Right atrium auricular region (tissue), 2 donors: ENCODE measurements at regions not wholly inside any gene's neighbourhood (a gene's known extent, or its start where the extent isn't known, plus 50 kb on each side); places are given as distances from the start of the nearest gene placed in this dataset.

ENCODE experiments used
- DNase-seq: peaks from one replicate; pipeline ENCODE4 v3.0.0-alpha.2; 2019; ENCODE audit warnings: low spot score
- H3K27ac ChIP-seq, 2 donors: fragments of 200-600 bp; sonication (generic); 1 replicate in 1 of 2; 2 replicates in 1 of 2; pipeline ENCODE4 v1.5.1; 2016 to 2019
- H3K27me3 ChIP-seq, 2 donors: fragments of 200-600 bp; sonication (generic); one replicate each; pipeline versions ENCODE4 v1.5.1 to v1.6.0; 2017 to 2019
- H3K36me3 ChIP-seq: fragments of 200-600 bp; sonication (generic); one replicate; pipeline ENCODE4 v1.5.1; 2016
- H3K4me1 ChIP-seq, 2 donors: fragments of 200-600 bp; sonication (generic); one replicate each; pipeline versions ENCODE4 v1.5.1 to v1.6.0; 2017 to 2019
- H3K4me3 ChIP-seq, 2 donors: fragments of 200-600 bp; sonication (generic); 1 replicate in 1 of 2; 2 replicates in 1 of 2; pipeline ENCODE4 v1.5.1; 2017 to 2019; ENCODE audit warnings: mild to moderate bottlenecking in 1 of 2, moderate library complexity in 1 of 2
- H3K9me3 ChIP-seq, 2 donors: fragments of 200-600 bp; sonication (generic); one replicate each; pipeline ENCODE4 v1.5.1; 2019
- TF ChIP-seq, protein P1 (sequence below), 2 donors: fragments of 200-600 bp; sonication (generic); IDR thresholded peaks; one replicate each; pipeline ENCODE4 v1.5.1; 2019; ENCODE audit warnings: antibody characterized with exemption in 2 of 2

DNA sequence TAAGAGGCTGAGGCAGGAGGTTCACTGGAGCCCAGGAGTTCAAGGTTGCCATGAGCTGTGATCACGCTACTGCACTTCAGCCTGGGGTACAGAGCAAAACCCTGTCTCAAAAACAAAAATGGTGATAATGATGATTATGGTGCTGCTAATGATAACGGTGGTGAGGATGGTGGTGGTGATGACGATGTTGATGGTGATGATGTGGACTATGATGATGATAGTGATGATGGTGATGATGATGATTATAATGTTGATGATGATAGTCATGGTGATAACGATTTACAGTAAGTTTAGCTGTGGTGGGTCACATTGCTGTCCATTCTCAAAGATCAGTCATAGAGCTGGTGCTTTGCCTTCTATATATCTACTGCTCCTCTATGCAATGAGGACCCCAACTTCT lies 1340.6 kb downstream of the UQCRFS1 start:
- H3K27ac ChIP-seq: no peak overlapping the region
- no peak for DNase-seq
- H3K9me3 ChIP-seq: no peaks in the 10 kb centered on the region
- H3K36me3 ChIP-seq: no peaks in the 10 kb centered on the region
- TF ChIP-seq, protein P1, sequence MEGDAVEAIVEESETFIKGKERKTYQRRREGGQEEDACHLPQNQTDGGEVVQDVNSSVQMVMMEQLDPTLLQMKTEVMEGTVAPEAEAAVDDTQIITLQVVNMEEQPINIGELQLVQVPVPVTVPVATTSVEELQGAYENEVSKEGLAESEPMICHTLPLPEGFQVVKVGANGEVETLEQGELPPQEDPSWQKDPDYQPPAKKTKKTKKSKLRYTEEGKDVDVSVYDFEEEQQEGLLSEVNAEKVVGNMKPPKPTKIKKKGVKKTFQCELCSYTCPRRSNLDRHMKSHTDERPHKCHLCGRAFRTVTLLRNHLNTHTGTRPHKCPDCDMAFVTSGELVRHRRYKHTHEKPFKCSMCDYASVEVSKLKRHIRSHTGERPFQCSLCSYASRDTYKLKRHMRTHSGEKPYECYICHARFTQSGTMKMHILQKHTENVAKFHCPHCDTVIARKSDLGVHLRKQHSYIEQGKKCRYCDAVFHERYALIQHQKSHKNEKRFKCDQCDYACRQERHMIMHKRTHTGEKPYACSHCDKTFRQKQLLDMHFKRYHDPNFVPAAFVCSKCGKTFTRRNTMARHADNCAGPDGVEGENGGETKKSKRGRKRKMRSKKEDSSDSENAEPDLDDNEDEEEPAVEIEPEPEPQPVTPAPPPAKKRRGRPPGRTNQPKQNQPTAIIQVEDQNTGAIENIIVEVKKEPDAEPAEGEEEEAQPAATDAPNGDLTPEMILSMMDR (IDR thresholded peaks at IDR 0.05): no peak
- no peaks in the 10 kb centered on the region for H3K4me1 ChIP-seq
- H3K27me3 ChIP-seq: no peaks in the 10 kb centered on the region
- H3K4me3 ChIP-seq: no peak overlapping the region

DNA sequence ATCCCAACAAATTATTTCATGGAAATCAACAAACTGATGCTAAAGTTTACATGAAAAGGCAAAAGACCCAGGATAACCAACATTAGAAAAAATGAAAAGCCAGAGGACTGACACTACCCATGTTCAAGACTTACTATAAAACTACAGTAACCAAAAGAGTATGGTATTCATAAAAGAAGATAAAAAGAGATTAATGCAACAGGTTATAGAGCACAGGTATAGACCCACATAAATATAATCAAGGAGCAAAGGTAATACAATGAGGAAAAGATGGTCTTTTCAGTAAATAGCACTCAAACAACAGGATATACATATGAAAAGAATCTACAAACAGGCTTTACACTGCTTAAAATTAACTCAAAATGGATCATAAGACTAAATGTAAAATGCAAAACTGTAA lies 1342.7 kb downstream of the UQCRFS1 start:
- TF ChIP-seq, protein P1 (IDR thresholded peaks at IDR 0.05): no peak
- Histone ChIP-seq H3K27ac (no peak overlapping the region), H3K27me3 (no peaks in the 10 kb centered on the region), H3K36me3 (no peaks in the 10 kb centered on the region), H3K4me1 (no peaks in the 10 kb centered on the region), H3K9me3 (no peaks in the 10 kb centered on the region), H3K4me3 (no peak overlapping the region)
- DNase-seq: no peak

DNA sequence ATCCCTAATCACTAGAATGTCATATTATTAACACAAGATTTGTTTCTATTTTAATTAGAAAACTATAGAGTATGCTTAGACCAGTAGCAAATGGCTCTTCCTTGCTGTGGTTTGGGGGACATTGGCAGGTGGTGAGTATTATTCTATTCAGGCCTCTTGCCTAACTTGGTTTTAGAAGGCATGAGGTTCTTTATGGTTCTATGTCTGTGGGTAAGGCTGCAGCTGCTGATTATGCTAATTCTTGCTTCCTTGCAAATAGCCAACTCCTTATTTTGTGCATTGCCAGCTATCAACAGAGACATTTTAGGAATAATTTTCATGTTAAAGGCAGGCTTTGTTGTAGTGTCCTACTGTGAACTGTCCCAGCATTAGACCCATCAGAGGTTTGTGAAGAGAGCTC lies 1344.9 kb downstream of the UQCRFS1 start:
- Histone ChIP-seq H3K27me3 (no peaks in the 10 kb centered on the region), H3K4me1 (no peaks in the 10 kb centered on the region), H3K27ac (no peak overlapping the region), H3K4me3 (no peak overlapping the region), H3K9me3 (peaks cover 0 to 3% of the 10 kb centered on the region in 2 donors), H3K36me3 (no peaks in the 10 kb centered on the region)
- DNase-seq: no peak
- TF ChIP-seq, protein P1 (IDR thresholded peaks at IDR 0.05): no peak

DNA sequence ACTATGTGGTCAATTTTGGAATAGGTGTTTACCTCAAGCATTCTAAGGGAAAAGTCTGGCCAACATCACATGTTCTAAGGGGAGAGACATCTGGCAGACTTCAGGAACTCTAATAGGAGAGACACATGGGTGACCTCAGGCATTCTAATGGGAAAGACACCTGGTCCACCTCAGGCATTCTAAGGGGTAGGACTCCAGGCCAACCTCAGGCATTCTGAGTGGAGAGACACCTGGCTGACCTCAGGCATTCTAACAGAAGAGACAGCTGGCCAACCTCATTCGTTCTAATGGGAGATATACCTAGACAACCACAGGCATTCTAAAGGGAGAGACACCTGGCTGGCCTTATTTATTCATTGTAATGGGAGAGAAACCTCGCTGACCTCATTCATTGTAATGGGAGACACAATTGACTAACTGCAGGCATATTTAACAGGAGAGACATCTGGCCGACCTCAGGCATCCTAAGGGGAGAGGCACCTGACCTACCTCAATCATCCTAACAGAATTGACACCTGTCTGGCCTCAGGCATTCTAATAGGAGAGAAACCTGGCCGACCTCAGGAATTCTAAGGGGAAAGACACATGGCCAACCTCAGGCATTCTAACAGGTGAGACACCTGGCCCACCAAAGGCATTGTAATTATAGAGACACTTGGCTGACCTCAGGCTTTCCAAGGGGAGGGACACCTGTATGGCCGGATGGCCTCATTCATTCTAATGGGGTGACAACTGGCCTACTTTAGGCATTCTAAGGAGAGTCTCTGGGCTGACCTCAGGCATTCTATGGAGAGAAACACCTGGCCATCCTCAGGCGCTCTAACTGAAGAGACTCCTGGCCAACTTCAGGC lies 1346.8 kb downstream of the UQCRFS1 start:
- H3K4me1 ChIP-seq: no peaks in the 10 kb centered on the region
- peaks cover 0 to 10% of the 10 kb centered on the region in 2 donors for H3K9me3 ChIP-seq
- H3K4me3 ChIP-seq: no peak overlapping the region
- H3K27ac ChIP-seq: no peak overlapping the region
- H3K36me3 ChIP-seq: no peaks in the 10 kb centered on the region
- DNase-seq: no peak
- H3K27me3 ChIP-seq: no peaks in the 10 kb centered on the region
- TF ChIP-seq, protein P1 (IDR thresholded peaks at IDR 0.05): no peak

DNA sequence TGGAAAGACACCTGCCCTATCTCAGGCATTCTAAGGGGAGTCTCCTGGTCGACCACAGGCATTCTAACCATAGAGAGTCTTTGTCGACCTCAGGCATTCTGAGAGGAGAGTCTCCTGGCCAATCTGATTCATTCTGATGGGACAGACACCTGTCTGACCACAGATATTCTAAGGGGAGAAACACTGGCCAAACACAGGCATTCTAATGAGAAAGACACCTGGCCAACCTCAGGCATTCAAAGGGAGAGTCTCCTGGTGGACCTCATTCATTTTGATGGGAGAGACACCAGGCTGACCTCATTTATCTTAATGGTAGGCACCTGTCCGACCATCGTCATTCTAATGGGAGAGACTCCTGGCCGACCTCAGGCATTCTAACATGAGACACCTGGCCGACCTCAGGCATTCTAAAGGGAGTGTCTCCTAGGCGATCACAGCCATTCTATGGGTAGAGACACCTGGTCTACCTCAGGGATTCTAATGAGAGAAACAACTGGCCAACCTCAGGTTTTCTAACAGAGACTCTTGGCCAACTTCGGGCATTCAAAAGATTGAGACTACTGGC lies 1351.5 kb downstream of the UQCRFS1 start:
- Histone ChIP-seq H3K4me1 (no peaks in the 10 kb centered on the region), H3K27ac (no peak overlapping the region), H3K27me3 (no peaks in the 10 kb centered on the region), H3K4me3 (no peak overlapping the region), H3K36me3 (no peaks in the 10 kb centered on the region), H3K9me3 (peaks cover 0 to 10% of the 10 kb centered on the region in 2 donors)
- TF ChIP-seq, protein P1 (IDR thresholded peaks at IDR 0.05): no peak
- DNase-seq: no peak
